Skin of body (tissue), 1 donor: ENCODE measurements at regions not wholly inside any gene's neighbourhood (a gene's known extent, or its start where the extent isn't known, plus 50 kb on each side); places are given as distances from the start of the nearest gene placed in this dataset.
"Not testable (repeated sequence)": the region's sequence is repeated elsewhere in the genome, so short reads cannot be mapped to it uniquely, and the experiment has no call there.

Source experiments
- DNase-seq: peaks from one replicate; lab custom pipeline; 2025; lab: John Stamatoyannopoulos, UW

GRCh38 chr3:163556813-163557523, 1521.3 kb downstream of the SI start:
- DNase-seq: no peak

GRCh38 chr3:163555918-163556317, 1522.4 kb downstream of the SI start:
- no peak for DNase-seq

- DNase-seq: no peak
These were observed 1525.7 kb downstream of the SI start for GRCh38 chr3:163552659-163552966.

- not testable (repeated sequence) for DNase-seq
These were observed 1526.2 kb downstream of the SI start for GRCh38 chr3:163551915-163552658.

- no peak for DNase-seq
These were observed 1530.3 kb downstream of the SI start for GRCh38 chr3:163548015-163548414.

GRCh38 chr3:163547014-163547685, 1531.1 kb downstream of the SI start:
- DNase-seq: no peak

- DNase-seq: no peak
These were observed 1534.6 kb downstream of the SI start for GRCh38 chr3:163543662-163544061.

GRCh38 chr3:163541629-163542028, 1536.7 kb downstream of the SI start:
- DNase-seq: no peak

GRCh38 chr3:163538387-163538786, 1539.9 kb downstream of the SI start:
- no peak for DNase-seq

GRCh38 chr3:163533381-163533780, 1544.9 kb downstream of the SI start:
- no peak for DNase-seq

GRCh38 chr3:163523375-163523774, 1554.9 kb downstream of the SI start:
- no peak for DNase-seq

GRCh38 chr3:163521261-163521660, 1557.0 kb downstream of the SI start:
- DNase-seq: no peak

- DNase-seq: no peak
These were observed 1560.2 kb downstream of the SI start for GRCh38 chr3:163518065-163518464.

GRCh38 chr3:163513149-163513657, 1565.1 kb downstream of the SI start:
- DNase-seq: no peak

- DNase-seq: no peak
These were observed 1570.1 kb downstream of the SI start for GRCh38 chr3:163508206-163508605.

- DNase-seq: no peak
These were observed 1573.3 kb downstream of the SI start for GRCh38 chr3:163504974-163505373.

- DNase-seq: not testable (repeated sequence)
These were observed 1578.5 kb downstream of the SI start for GRCh38 chr3:163499736-163500219.

- DNase-seq: not testable (repeated sequence)
These were observed 1579.2 kb downstream of the SI start for GRCh38 chr3:163498842-163499735.

GRCh38 chr3:163491714-163492113, 1586.6 kb downstream of the SI start:
- no peak for DNase-seq

GRCh38 chr3:163490119-163490518, 1588.2 kb downstream of the SI start:
- DNase-seq: no peak

GRCh38 chr3:163482695-163483094, 1595.6 kb downstream of the SI start:
- DNase-seq: no peak
